OCI-LY1 (cell line): ENCODE measurements at regions not wholly inside any gene's neighbourhood (a gene's known extent, or its start where the extent isn't known, plus 50 kb on each side); places are given as distances from the start of the nearest gene placed in this dataset.

ENCODE experiments used
- H2AFZ ChIP-seq: fragments of 200-600 bp; sonication (generic), shearing (Covaris generic); 2 replicates; pipeline ENCODE4 v1.6.0; 2014; ENCODE audit warnings: antibody characterized with exemption, mild to moderate bottlenecking, low read length
- H3F3A ChIP-seq: fragments of 200-600 bp; sonication (generic), shearing (Covaris generic); 2 replicates; pipeline ENCODE4 v1.6.0; 2014; ENCODE audit warnings: mild to moderate bottlenecking, antibody characterized with exemption, low read length, moderate library complexity; ENCODE audit not compliant: insufficient read depth
- H3K27ac ChIP-seq: fragments of 200-600 bp; sonication (generic); 2 replicates; pipeline ENCODE4 v1.5.1; 2014; ENCODE audit warnings: low read length, mixed run types, mild to moderate bottlenecking, low read depth; ENCODE audit not compliant: poor library complexity, severe bottlenecking
- H3K27me3 ChIP-seq: fragments of 200-600 bp; sonication (generic); 2 replicates; pipeline ENCODE4 v1.6.0; 2014; ENCODE audit warnings: antibody characterized with exemption, mild to moderate bottlenecking, low read length, moderate library complexity; ENCODE audit not compliant: insufficient read depth
- H3K36me3 ChIP-seq: fragments of 200-600 bp; sonication (generic); 2 replicates; pipeline ENCODE4 v1.6.1; 2014; ENCODE audit warnings: mild to moderate bottlenecking, antibody characterized with exemption, low read length, moderate library complexity, mixed read lengths; ENCODE audit not compliant: insufficient read depth
- H3K4me1 ChIP-seq: fragments of 200-600 bp; sonication (generic); 2 replicates; pipeline ENCODE4 v1.5.1; 2014; ENCODE audit warnings: mild to moderate bottlenecking, low read length, moderate library complexity; ENCODE audit not compliant: insufficient read depth, severe bottlenecking
- H3K4me2 ChIP-seq: fragments of 200-600 bp; sonication (generic), shearing (Covaris generic); 2 replicates; pipeline ENCODE4 v1.6.1; 2014; ENCODE audit warnings: low read length
- H3K4me3 ChIP-seq: fragments of 200-600 bp; sonication (generic); 2 replicates; pipeline ENCODE4 v1.5.1; 2014; ENCODE audit warnings: low read length, low read depth, mild to moderate bottlenecking, mixed read lengths; ENCODE audit not compliant: poor library complexity, severe bottlenecking
- H3K79me2 ChIP-seq: fragments of 200-600 bp; shearing (Covaris generic); 2 replicates; pipeline ENCODE4 v1.6.1; 2016; ENCODE audit warnings: mixed run types, low read length, mixed read lengths; ENCODE audit not compliant: insufficient read depth
- H3K9ac ChIP-seq: fragments of 200-600 bp; sonication (generic), shearing (Covaris generic); 2 replicates; pipeline ENCODE4 v1.6.1; 2014; ENCODE audit warnings: mild to moderate bottlenecking, low read length, mixed read lengths
- H3K9me2 ChIP-seq: fragments of 200-600 bp; sonication (generic), shearing (Covaris generic); 2 replicates; pipeline ENCODE4 v1.6.1; 2014; ENCODE audit warnings: low read depth, mild to moderate bottlenecking, low read length, mixed read lengths
- H3K9me3 ChIP-seq: fragments of 200-600 bp; shearing (Covaris generic); 2 replicates; pipeline ENCODE4 v1.6.1; 2014; ENCODE audit warnings: low read length, mixed read lengths
- H4K20me1 ChIP-seq: fragments of 200-600 bp; sonication (generic), shearing (Covaris generic); 2 replicates; pipeline ENCODE4 v1.6.0; 2016; ENCODE audit warnings: mild to moderate bottlenecking, low read length; ENCODE audit not compliant: insufficient read depth
- EZH2 ChIP-seq: fragments of 200-600 bp; sonication (generic), shearing (Covaris generic); IDR thresholded peaks from 2 replicates; pipeline ENCODE4 v1.8.0; 2017; ENCODE audit warnings: borderline replicate concordance, mixed run types, mild to moderate bottlenecking, antibody characterized with exemption, low read length, moderate library complexity, mixed read lengths
- TF ChIP-seq, protein P1 (sequence below): fragments of 200-600 bp; sonication (generic), shearing (Covaris generic); IDR thresholded peaks from 2 replicates; pipeline ENCODE4 v1.5.1; 2017; ENCODE audit warnings: mild to moderate bottlenecking, antibody characterized with exemption, low read length, moderate library complexity, mixed read lengths

DNA sequence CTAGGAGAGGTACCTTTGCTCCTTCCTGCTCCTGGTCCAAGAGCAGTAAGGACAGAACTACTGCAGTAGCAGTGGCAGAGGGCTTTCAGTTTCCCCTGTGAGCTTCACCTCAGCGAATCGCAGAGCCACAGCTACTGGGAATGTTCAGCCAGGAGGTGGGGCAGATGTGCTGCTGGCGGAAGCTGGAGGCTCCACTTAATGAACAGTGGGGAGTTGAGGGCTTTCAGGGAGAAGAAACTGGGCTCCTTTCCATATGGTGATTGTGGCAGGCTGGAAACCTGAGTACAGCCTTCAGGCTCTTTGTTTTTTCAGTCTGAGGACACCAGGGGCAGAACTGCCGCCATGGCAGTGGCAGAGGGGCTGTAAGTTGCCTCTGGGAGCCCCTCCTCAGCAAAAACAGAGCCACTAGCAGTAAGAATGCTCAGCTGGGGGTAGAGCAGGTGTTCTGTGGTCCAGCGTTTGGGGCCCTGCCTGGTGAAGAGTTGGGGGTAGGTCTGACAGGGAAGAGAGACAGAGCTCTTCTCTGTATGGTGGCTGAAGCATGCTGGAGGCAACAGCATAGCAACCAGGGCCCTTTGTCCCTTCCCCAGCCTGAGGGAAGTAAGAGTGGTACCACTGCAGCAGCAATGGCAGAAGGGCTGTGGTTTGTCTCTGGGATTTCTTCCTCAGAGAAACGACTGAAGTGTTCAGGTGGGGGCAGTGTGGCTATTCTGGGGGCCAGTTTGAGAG lies 106.0 kb upstream of the GRXCR1 start:
- Histone ChIP-seq H3K36me3 (no peaks in the 10 kb centered on the region), H3F3A (no peaks in the 10 kb centered on the region), H2AFZ (no peak overlapping the region), H3K4me2 (no peak overlapping the region), H3K27me3 (no peaks in the 10 kb centered on the region), H4K20me1 (no peaks in the 10 kb centered on the region), H3K4me3 (no peak overlapping the region), H3K9me2 (no peaks in the 10 kb centered on the region), H3K27ac (no peak overlapping the region), H3K9ac (no peak overlapping the region), H3K9me3 (no peaks in the 10 kb centered on the region), H3K79me2 (no peaks in the 10 kb centered on the region), H3K4me1 (no peaks in the 10 kb centered on the region)
- TF ChIP-seq EZH2, result no peak
- TF ChIP-seq, protein P1, sequence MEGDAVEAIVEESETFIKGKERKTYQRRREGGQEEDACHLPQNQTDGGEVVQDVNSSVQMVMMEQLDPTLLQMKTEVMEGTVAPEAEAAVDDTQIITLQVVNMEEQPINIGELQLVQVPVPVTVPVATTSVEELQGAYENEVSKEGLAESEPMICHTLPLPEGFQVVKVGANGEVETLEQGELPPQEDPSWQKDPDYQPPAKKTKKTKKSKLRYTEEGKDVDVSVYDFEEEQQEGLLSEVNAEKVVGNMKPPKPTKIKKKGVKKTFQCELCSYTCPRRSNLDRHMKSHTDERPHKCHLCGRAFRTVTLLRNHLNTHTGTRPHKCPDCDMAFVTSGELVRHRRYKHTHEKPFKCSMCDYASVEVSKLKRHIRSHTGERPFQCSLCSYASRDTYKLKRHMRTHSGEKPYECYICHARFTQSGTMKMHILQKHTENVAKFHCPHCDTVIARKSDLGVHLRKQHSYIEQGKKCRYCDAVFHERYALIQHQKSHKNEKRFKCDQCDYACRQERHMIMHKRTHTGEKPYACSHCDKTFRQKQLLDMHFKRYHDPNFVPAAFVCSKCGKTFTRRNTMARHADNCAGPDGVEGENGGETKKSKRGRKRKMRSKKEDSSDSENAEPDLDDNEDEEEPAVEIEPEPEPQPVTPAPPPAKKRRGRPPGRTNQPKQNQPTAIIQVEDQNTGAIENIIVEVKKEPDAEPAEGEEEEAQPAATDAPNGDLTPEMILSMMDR, result no peak

DNA sequence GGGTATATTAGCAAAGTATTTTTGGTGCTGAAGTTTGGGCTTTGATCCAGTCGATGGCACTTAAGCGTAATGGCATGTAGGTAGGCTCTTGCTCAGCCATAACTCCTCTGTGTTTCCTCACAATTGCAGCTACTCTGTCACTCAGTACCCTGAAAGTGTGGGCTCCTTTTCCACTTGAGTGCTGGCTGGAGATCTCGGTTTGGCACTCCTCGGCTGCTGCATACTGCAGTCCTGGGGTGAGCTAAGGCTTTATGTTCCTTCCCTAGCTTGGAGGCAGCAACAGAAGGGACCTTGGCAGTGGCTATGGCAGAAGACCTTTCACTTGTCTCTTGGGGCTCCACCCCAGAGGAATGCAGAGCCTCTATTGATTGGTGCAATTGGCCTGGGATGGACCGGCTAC lies 106.7 kb upstream of the GRXCR1 start:
- Histone ChIP-seq H3K4me2 (no peak overlapping the region), H3K9ac (no peak overlapping the region), H3K27me3 (no peaks in the 10 kb centered on the region), H2AFZ (no peak overlapping the region), H4K20me1 (no peaks in the 10 kb centered on the region), H3F3A (no peaks in the 10 kb centered on the region), H3K4me3 (no peak overlapping the region), H3K36me3 (no peaks in the 10 kb centered on the region), H3K79me2 (no peaks in the 10 kb centered on the region), H3K4me1 (no peaks in the 10 kb centered on the region), H3K9me2 (no peaks in the 10 kb centered on the region), H3K9me3 (no peaks in the 10 kb centered on the region), H3K27ac (no peak overlapping the region)
- TF ChIP-seq EZH2, result no peak

DNA sequence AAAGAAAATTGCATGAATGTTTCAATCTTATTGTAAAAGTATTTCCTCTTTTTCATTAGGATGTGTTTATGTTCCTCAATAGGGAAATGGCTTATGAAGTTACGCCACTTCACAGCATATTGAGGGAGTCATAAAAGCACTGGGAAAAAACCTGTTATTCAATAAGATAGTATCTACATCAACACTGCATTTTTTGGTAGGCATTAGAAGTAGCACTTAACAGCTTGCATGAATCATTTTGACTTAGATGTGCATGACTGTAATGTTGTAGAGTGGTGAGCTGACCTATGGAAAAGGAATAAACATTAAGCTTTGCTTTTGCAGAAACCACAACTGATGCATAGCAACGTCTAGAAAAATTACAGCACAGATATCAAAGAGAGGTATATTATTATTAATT lies 111.2 kb upstream of the GRXCR1 start:
- Histone ChIP-seq H3K9me2 (no peaks in the 10 kb centered on the region), H3K36me3 (no peaks in the 10 kb centered on the region), H3K9me3 (no peaks in the 10 kb centered on the region), H3K4me2 (no peak overlapping the region), H3K27me3 (no peaks in the 10 kb centered on the region), H3K4me3 (no peak overlapping the region), H4K20me1 (no peaks in the 10 kb centered on the region), H3K9ac (no peak overlapping the region), H3K4me1 (no peaks in the 10 kb centered on the region), H2AFZ (no peak overlapping the region), H3K79me2 (no peaks in the 10 kb centered on the region), H3K27ac (no peak overlapping the region), H3F3A (no peaks in the 10 kb centered on the region)
- TF ChIP-seq EZH2, result no peak
- TF ChIP-seq, protein P1, result no peak

DNA sequence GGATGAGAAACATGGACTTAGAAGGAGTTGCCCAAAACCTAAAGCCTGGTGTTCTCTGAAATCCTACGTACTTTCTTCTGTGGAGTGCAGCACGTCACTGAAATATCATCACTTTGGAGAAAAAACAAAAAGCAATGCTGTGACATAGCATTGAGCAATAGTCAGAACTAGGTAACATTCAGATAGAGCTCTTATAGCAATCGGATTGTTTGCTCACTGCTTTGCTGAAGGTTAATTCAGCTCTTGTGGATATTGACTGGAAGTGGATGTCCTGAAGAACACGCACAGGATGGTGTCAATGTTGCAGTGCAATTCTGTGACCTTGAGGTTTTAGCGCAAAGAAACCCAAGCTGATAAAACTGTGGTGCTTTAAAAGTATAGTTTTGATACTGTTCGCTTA lies 114.2 kb upstream of the GRXCR1 start:
- Histone ChIP-seq H3K79me2 (no peaks in the 10 kb centered on the region), H3K9ac (no peak overlapping the region), H3K4me1 (no peaks in the 10 kb centered on the region), H3K4me3 (no peak overlapping the region), H3K9me2 (no peaks in the 10 kb centered on the region), H3K27ac (no peak overlapping the region), H3F3A (no peaks in the 10 kb centered on the region), H3K27me3 (no peaks in the 10 kb centered on the region), H4K20me1 (no peaks in the 10 kb centered on the region), H2AFZ (no peak overlapping the region), H3K36me3 (no peaks in the 10 kb centered on the region), H3K9me3 (no peaks in the 10 kb centered on the region), H3K4me2 (no peak overlapping the region)
- no peak for TF ChIP-seq EZH2
- TF ChIP-seq, protein P1, result no peak
